ENCODE measurements at regions not wholly inside any gene's neighbourhood (a gene's known extent, or its start where the extent isn't known, plus 50 kb on each side); places are given as distances from the start of the nearest gene placed in this dataset.
"Not testable (repeated sequence)": the region's sequence is repeated elsewhere in the genome, so short reads cannot be mapped to it uniquely, and the experiment has no call there.

- no peak overlapping the region for H3K4me3 Mint-ChIP-seq
- no peak overlapping the region for H3K27ac Mint-ChIP-seq
- no peaks in the 10 kb centered on the region for H3K36me3 Mint-ChIP-seq (ENCODE audit: low read depth)
- no peaks in the 10 kb centered on the region for H3K27me3 Mint-ChIP-seq
- DNase-seq (no peak), ATAC-seq (no peak)
- no peaks in the 10 kb centered on the region for H3K9me3 ChIP-seq (ENCODE audit: control insufficient read depth, low read length, poor library complexity, severe bottlenecking)
- no peaks in the 10 kb centered on the region for H3K4me1 Mint-ChIP-seq
Observed at GRCh38 chr6:141906569-141907080, 226.1 kb upstream of the GJE1 start.

- no peak overlapping the region for H3K4me3 Mint-ChIP-seq
- ATAC-seq (no peak), DNase-seq (no peak)
- H3K27ac Mint-ChIP-seq, result no peak overlapping the region
- H3K36me3 Mint-ChIP-seq (ENCODE audit: low read depth), result peaks cover 3% of the 10 kb centered on the region
- H3K9me3 ChIP-seq (ENCODE audit: control insufficient read depth, low read length, poor library complexity, severe bottlenecking), result no peaks in the 10 kb centered on the region
- H3K27me3 Mint-ChIP-seq, result no peaks in the 10 kb centered on the region
- no peaks in the 10 kb centered on the region for H3K4me1 Mint-ChIP-seq
Observed at GRCh38 chr6:141890661-141891060, 242.1 kb upstream of the GJE1 start.

GRCh38 chr6:141884850-141885249 lies 247.9 kb upstream of the GJE1 start:
- DNase-seq, result no peak
- H3K9me3 ChIP-seq (ENCODE audit: control insufficient read depth, low read length, poor library complexity, severe bottlenecking), result no peaks in the 10 kb centered on the region
- no peaks in the 10 kb centered on the region for H3K27me3 Mint-ChIP-seq
- H3K4me1 Mint-ChIP-seq, result no peaks in the 10 kb centered on the region
- H3K4me3 Mint-ChIP-seq, result no peak overlapping the region
- H3K36me3 Mint-ChIP-seq (ENCODE audit: low read depth), result peaks cover under 1% of the 10 kb centered on the region
- no peak overlapping the region for H3K27ac Mint-ChIP-seq
- no peak for ATAC-seq

GRCh38 chr6:141878686-141879085 lies 254.0 kb upstream of the GJE1 start:
- Mint-ChIP-seq H3K27ac (no peak overlapping the region), H3K27me3 (no peaks in the 10 kb centered on the region), H3K4me1 (no peaks in the 10 kb centered on the region), H3K36me3 (ENCODE audit: low read depth) (no peaks in the 10 kb centered on the region), H3K4me3 (no peak overlapping the region)
- no peaks in the 10 kb centered on the region for H3K9me3 ChIP-seq (ENCODE audit: control insufficient read depth, low read length, poor library complexity, severe bottlenecking)
- no peak for DNase-seq
- ATAC-seq, result no peak

GRCh38 chr6:141877275-141877983 lies 255.3 kb upstream of the GJE1 start:
- no peaks in the 10 kb centered on the region for H3K4me1 Mint-ChIP-seq
- H3K27ac Mint-ChIP-seq, result no peak overlapping the region
- DNase-seq (no peak), ATAC-seq (no peak)
- no peak overlapping the region for H3K4me3 Mint-ChIP-seq
- H3K9me3 ChIP-seq (ENCODE audit: control insufficient read depth, low read length, poor library complexity, severe bottlenecking), result no peaks in the 10 kb centered on the region
- no peaks in the 10 kb centered on the region for H3K36me3 Mint-ChIP-seq (ENCODE audit: low read depth)
- H3K27me3 Mint-ChIP-seq, result no peaks in the 10 kb centered on the region

- H3K4me1 Mint-ChIP-seq, result no peaks in the 10 kb centered on the region
- H3K27ac Mint-ChIP-seq, result no peak overlapping the region
- H3K9me3 ChIP-seq (ENCODE audit: control insufficient read depth, low read length, poor library complexity, severe bottlenecking), result no peaks in the 10 kb centered on the region
- H3K36me3 Mint-ChIP-seq (ENCODE audit: low read depth), result no peaks in the 10 kb centered on the region
- ATAC-seq (no peak), DNase-seq (no peak)
- H3K4me3 Mint-ChIP-seq, result no peak overlapping the region
- H3K27me3 Mint-ChIP-seq, result no peaks in the 10 kb centered on the region
Observed at GRCh38 chr6:141874930-141875602, 257.7 kb upstream of the GJE1 start.

GRCh38 chr6:141869509-141869908 lies 263.2 kb upstream of the GJE1 start:
- not testable (repeated sequence) for H3K36me3 Mint-ChIP-seq (ENCODE audit: low read depth); H3K4me1 Mint-ChIP-seq; DNase-seq; H3K27ac Mint-ChIP-seq; H3K4me3 Mint-ChIP-seq; H3K27me3 Mint-ChIP-seq; ATAC-seq; H3K9me3 ChIP-seq (ENCODE audit: control insufficient read depth, low read length, poor library complexity, severe bottlenecking)

- Mint-ChIP-seq H3K4me1 (peaks cover 2% of the 10 kb centered on the region), H3K4me3 (no peak overlapping the region), H3K27ac (no peak overlapping the region), H3K27me3 (no peaks in the 10 kb centered on the region), H3K36me3 (ENCODE audit: low read depth) (no peaks in the 10 kb centered on the region)
- H3K9me3 ChIP-seq (ENCODE audit: control insufficient read depth, low read length, poor library complexity, severe bottlenecking), result no peaks in the 10 kb centered on the region
- ATAC-seq (no peak), DNase-seq (no peak)
Observed at GRCh38 chr6:141867767-141868166, 265.0 kb upstream of the GJE1 start.

GRCh38 chr6:141866731-141867497 lies 265.8 kb upstream of the GJE1 start:
- no peak overlapping the region for H3K27ac Mint-ChIP-seq
- H3K4me1 Mint-ChIP-seq, result peaks cover 2% of the 10 kb centered on the region
- H3K9me3 ChIP-seq (ENCODE audit: control insufficient read depth, low read length, poor library complexity, severe bottlenecking), result no peaks in the 10 kb centered on the region
- DNase-seq (no peak), ATAC-seq (no peak)
- no peaks in the 10 kb centered on the region for H3K27me3 Mint-ChIP-seq
- no peak overlapping the region for H3K4me3 Mint-ChIP-seq
- H3K36me3 Mint-ChIP-seq (ENCODE audit: low read depth), result no peaks in the 10 kb centered on the region

- Mint-ChIP-seq H3K27me3 (no peaks in the 10 kb centered on the region), H3K27ac (no peak overlapping the region), H3K36me3 (ENCODE audit: low read depth) (no peaks in the 10 kb centered on the region), H3K4me1 (peaks cover 25% of the 10 kb centered on the region), H3K4me3 (no peak overlapping the region)
- DNase-seq (no peak), ATAC-seq (no peak)
- H3K9me3 ChIP-seq (ENCODE audit: control insufficient read depth, low read length, poor library complexity, severe bottlenecking), result peaks cover 3% of the 10 kb centered on the region
Observed at GRCh38 chr6:141851063-141851462, 281.7 kb upstream of the GJE1 start.

- Mint-ChIP-seq H3K27me3 (no peaks in the 10 kb centered on the region), H3K27ac (peak overlapping the region; percentile 90), H3K36me3 (ENCODE audit: low read depth) (peaks cover 2% of the 10 kb centered on the region), H3K4me3 (peak overlapping the region; percentile 37), H3K4me1 (peaks cover 25% of the 10 kb centered on the region)
- peaks cover 3% of the 10 kb centered on the region for H3K9me3 ChIP-seq (ENCODE audit: control insufficient read depth, low read length, poor library complexity, severe bottlenecking)
- DNase-seq (no peak), ATAC-seq (peak; percentile 98)
Observed at GRCh38 chr6:141848029-141848890, 284.5 kb upstream of the GJE1 start.

- Mint-ChIP-seq H3K4me3 (peak overlapping the region; percentile 57), H3K27me3 (no peaks in the 10 kb centered on the region), H3K36me3 (ENCODE audit: low read depth) (peaks cover 2% of the 10 kb centered on the region), H3K27ac (peak overlapping the region; percentile 90), H3K4me1 (peaks cover 25% of the 10 kb centered on the region)
- no peaks in the 10 kb centered on the region for H3K9me3 ChIP-seq (ENCODE audit: control insufficient read depth, low read length, poor library complexity, severe bottlenecking)
- ATAC-seq, result no peak
- DNase-seq, result no peak
Observed at GRCh38 chr6:141846639-141847038, 286.1 kb upstream of the GJE1 start.

Measured in T-helper 17 cell (primary cell).